ENCODE measurements at regions not wholly inside any gene's neighbourhood (a gene's known extent, or its start where the extent isn't known, plus 50 kb on each side); places are given as distances from the start of the nearest gene placed in this dataset.

DNA sequence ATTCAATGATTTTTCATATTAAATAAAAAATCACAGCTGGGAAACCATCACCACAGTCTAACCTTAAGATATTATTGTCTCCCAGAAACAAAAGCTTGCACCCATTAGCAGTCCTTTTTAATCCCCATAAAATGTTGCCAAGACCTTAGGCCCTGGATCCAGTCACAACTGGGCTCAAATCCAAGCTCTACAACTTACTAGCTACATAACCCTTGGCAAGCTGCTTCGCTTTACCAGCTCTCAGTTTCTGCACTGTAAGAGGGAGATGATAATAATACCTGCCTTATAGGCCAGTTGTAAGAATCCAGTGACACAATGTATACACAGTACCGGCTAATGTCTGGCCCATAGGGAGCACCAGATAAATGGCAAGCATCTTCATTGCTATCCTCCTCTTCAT lies 400.9 kb upstream of the FGF13 start:
- DNase-seq: no peak

- DNase-seq: no peak
Observed at GRCh38 chrX:139106069-139106468, 394.6 kb upstream of the FGF13 start.

DNA sequence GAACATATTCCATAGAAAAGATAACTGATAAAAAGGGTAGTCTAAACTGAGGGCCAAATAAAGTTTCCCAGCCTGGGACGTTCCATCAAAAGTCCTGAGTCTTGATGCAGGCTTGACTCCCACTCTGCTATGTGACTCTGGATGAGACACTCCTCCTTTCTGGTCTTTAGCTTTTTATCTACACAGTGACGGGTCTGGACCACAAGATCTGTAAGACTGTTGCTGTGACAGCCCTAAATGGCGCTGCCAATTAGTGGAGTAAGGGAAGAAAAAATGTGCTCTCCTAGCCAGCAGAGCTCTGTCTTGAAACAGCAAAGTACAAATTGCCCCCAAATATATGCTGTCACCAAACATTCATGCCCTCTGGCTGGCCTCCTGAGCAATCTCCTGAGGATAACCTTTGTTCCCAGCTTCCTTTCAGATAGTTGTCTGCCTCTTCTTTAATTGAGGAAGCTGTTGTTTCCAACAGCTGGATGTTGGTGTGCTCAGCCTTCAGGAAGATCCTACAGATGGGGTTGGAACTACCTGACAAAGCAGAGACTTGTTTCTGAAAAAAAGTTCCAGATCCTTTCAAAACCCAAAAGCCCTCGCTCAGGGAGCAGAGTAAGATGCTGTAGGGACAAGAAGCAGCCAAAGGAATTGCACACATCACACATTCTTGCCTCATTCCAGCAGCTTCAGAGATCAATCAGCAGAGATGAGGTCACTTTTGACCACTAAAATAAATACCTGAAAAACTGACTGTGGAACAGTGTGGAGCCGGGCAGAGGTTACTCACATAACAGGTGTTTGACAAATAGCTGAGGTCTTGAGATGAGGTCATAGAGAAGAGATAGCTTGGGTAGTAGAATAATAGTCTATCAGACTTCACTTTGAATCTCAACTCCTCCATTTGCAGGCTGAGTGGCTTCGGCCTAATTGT lies 383.4 kb upstream of the FGF13 start:
- no peak for DNase-seq

GRCh38 chrX:139093201-139093600 lies 381.7 kb upstream of the FGF13 start:
- DNase-seq: no peak

DNA sequence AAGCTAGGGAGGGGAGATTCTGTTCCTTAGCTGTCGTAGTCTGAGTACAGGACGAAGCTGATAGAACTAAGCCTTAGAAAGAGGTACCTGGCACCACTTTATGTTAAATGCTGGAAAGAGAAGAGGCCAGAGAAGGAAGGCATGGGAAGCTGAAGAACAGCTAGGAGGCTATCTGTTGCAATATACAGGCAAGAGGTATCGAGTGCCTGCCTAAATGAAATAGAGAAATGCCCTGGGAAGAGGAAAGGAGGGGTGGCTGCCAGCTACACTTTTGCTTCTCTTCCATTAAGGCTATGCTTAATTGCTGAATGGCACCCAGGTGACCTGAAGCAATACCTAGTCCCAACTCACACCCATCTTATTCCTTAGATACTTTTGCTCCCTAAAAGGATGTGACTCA lies 380.4 kb upstream of the FGF13 start:
- no peak for DNase-seq

- DNase-seq: no peak
Observed at GRCh38 chrX:139091066-139091465, 379.5 kb upstream of the FGF13 start.

GRCh38 chrX:139086246-139086645 lies 374.7 kb upstream of the FGF13 start:
- DNase-seq: no peak

DNA sequence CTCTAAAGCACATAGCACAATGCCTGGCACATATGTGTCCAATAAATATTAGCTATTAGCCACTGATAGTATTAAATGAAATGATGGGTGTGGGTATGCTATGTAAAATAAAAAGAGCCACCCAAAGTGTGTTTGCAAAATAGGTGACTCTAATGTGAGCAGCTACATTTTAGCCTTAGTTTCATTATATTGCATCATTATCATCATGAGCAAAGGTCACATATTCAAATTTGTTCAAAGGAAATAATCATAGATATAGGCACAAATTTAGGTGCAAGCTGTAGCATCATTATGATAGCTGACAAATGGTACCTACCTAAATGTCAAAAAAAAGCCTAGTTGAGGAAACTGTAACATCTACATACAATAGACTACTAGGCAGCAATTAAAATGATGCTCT lies 373.9 kb upstream of the FGF13 start:
- no peak for DNase-seq

DNA sequence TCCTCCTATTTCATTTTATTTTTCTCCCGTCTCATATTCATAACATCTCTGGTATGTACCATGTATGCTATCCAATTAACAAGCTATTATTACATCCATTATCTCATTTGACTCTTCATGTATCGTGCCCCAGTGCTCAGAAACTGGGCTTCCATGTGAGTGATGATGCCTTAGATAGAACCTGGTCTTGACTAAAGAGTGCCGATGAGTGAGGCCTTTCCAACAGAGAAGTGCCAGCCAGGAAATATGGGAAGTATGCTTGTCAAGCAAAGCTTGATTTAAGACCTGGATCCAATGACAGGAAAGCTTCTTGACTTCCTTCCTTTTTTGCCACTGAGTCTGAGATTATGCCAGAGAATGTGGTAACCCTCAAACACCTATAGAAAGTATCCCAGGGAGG lies 371.7 kb upstream of the FGF13 start:
- DNase-seq: no peak

DNA sequence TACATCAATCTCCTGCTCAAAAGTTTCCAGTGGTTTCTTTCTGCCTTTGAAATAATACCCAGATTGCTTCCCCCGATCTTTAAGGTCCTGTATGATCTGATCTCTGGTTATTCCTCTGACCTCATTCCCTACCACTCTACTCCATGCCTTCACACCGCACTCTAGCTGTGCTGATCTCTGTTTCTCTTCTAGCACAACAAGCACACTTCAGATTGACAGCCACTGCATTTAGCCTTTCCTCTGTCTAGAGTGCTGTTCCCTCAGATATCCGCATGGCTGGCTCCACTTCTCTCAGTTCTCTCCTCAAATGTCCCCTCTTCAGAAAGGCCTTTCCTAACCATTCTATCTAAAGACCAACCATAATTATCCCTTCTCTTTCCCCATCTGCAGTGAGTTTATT lies 370.4 kb upstream of the FGF13 start:
- no peak for DNase-seq

GRCh38 chrX:139079789-139080188 lies 368.3 kb upstream of the FGF13 start:
- DNase-seq: no peak

DNA sequence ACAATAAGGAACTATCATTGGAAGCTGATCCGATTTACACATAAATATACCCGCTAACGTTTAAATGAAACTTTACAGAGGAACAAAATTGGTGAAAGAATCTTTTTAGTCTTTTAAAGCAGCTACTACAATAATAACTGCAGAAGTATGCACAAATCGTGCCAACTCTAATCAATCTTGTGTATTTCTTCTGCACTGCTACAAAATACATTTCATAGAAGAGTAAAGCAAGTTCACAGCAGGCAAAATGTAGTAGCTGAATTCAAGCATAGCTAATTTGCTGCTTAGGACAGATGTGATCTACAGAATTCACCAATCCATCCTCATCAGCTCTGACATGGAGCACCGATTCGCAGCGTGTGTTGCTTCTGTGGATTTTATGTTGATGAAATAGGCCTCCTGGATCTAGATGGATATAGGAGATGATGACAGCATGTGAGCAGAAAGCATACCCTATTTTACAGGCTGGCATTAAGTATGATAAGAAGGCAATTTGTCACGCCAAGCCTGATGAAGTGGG lies 367.3 kb upstream of the FGF13 start:
- no peak for DNase-seq

GRCh38 chrX:139078342-139078741 lies 366.8 kb upstream of the FGF13 start:
- DNase-seq: no peak

- no peak for DNase-seq
Observed at GRCh38 chrX:139077281-139078250, 366.0 kb upstream of the FGF13 start.

GRCh38 chrX:139063364-139063763 lies 351.8 kb upstream of the FGF13 start:
- no peak for DNase-seq

GRCh38 chrX:139058831-139059495 lies 347.4 kb upstream of the FGF13 start:
- DNase-seq: no peak

- no peak for DNase-seq
Observed at GRCh38 chrX:139052461-139052860, 340.9 kb upstream of the FGF13 start.

- DNase-seq: no peak
Observed at GRCh38 chrX:139049465-139049864, 337.9 kb upstream of the FGF13 start.

DNA sequence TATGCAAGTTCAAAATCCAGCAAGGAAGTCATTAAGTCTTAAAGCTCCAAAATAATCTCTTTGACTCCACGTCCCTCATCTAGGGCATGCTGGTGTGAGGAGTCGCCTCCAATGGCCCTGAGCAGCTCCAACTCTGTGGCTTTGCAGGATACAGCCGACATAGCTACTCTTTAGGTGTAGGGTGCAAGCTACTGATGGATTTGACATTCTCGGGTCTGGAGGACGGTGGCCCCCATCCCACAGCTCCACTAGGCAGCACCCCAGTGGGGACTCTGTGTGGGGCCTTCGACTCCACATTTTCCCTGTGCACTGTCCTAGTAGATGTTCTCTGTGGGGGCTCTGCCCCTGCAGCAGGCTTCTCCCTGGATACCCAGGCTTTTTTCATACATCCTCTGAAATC lies 333.2 kb upstream of the FGF13 start:
- no peak for DNase-seq

- DNase-seq: no peak
Observed at GRCh38 chrX:139039041-139039440, 327.5 kb upstream of the FGF13 start.

DNA sequence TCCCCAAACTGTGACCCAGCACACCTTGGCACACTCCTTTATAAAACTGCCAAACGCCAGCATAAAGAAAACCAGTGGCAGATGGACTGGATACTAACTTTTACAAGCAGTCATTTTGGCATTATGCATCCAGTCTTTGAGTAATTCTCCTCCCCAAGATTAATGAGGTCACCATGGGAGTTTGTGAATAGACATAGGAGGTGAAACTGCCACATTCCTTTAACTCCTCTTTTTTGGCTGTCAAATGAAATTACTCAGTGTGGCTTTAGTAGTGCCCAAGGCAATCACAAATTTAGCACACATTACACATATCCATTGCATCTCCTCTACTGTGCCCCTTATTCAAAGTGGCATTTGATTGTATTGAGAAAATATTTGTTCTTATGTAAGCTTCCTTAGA lies 315.3 kb upstream of the FGF13 start:
- no peak for DNase-seq

DNA sequence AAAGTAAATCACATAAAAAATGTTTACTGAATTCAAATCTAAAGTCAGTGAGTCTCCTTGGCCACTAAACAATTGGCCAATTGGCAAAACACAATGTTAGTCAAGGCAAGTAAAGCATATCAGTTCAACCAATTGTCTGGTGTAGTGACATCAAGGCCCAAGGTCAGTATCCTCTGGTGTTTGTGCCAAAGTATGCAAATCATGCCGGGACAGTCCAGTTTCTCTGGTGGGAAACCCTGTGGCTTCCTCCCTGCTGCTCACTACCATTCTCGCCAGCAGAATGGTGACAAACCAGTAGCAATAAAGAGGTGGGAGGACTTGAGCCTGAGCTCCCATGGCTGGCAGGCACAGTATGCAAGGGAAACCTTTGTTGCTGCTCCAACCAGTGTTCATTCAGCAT lies 314.9 kb upstream of the FGF13 start:
- DNase-seq: no peak

- no peak for DNase-seq
Observed at GRCh38 chrX:139025816-139026215, 314.3 kb upstream of the FGF13 start.
